Stimulated activated CD8-positive, alpha-beta memory T cell treated with anti-CD3 and anti-CD28 coated beads, Interleukin-4, amount 100 ng/mL, for 24 hours (primary cell): ENCODE measurements at regions not wholly inside any gene's neighbourhood (a gene's known extent, or its start where the extent isn't known, plus 50 kb on each side); places are given as distances from the start of the nearest gene placed in this dataset.

Source experiments
- DNase-seq: peaks from one replicate; pipeline ENCODE4 v3.0.0-alpha.2; 2020; ENCODE audit warnings: low read depth

DNA sequence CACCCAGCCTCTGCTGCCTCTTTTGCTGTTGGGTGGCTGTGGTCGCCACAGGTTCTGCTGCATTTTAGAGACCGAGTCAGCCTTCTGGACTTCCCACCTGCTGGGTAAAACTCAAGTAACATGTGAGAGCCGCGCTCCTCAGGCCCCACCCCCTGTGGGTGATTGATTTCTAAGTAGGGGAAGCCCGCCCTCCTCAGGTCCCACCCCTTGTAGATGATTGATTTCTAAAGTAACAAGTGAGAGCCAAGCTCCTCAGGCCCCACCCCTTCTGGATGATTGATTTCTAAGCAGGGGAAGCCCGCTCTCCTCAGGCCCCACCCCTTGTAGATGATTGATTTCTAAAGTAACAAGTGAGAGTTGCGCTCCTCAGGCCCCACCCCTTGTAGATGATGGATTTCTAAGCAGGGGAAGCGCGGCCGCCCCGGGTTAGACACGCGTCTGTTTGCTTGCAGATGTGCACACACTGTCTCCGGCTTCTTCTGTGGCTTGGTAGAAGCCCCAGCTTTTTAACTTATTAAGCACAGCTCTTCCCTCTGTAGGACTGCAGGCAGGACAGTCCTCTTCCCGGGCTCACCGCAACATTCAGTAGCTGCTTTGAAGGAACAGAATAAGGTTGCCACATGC, 83.4 kb downstream of the FAM43A start:
- DNase-seq: peak; percentile 86

DNA sequence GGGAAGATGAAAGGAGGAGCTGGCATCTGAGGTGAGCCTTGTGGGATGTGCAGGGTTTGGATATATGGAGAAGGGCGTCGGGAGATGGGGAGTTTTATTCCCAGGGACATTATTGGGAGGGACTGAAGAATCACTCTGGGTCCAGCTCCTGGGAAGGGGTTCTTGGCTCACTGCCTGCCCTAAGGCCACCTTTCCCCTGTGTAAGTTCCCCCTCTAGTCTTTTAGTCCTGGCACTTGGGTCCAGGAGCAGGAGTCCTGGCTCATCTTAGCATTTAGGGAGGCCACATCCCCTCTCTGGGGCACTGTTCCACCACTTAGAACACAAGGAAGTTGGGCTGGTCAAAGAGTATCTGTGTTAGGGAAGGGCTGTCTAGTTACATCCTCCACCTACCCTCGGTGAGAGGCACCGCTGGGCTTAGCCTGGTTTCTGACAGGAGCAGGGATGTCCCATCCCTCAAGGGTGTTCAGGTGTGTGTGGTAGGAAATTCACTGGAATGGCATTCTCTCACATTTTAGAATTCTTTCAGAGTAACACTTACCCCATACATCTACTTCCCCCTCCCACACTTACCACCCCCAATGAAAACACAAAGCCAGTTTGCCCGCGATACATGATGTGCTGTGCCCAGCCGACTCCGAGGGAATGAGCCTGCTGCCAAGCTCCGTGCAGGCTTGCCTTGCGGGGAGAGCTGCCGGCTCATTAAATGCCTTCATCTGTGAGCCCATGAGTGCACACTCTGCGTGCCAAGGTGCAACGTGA, 86.7 kb downstream of the FAM43A start:
- no peak for DNase-seq

DNA sequence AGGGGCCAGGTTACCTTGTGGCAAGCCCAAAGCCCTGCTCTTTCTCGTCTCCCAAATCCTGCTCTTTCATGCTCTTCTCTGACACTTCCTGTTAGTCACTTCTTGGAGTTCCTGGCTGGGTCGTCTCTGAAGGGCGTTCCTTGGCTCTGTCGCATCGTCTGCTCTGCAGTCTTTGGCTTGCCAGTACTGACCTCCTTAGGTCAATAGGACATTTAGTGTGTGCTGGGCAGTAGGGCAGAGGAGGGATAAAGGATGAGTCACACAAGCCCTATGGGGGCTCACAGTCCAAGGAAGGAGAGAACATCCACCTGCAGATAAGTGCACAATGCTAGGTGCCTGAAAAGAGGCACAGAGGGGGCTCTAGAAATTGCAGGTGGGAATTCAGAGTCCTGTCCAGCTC, 87.5 kb downstream of the FAM43A start:
- no peak for DNase-seq

DNA sequence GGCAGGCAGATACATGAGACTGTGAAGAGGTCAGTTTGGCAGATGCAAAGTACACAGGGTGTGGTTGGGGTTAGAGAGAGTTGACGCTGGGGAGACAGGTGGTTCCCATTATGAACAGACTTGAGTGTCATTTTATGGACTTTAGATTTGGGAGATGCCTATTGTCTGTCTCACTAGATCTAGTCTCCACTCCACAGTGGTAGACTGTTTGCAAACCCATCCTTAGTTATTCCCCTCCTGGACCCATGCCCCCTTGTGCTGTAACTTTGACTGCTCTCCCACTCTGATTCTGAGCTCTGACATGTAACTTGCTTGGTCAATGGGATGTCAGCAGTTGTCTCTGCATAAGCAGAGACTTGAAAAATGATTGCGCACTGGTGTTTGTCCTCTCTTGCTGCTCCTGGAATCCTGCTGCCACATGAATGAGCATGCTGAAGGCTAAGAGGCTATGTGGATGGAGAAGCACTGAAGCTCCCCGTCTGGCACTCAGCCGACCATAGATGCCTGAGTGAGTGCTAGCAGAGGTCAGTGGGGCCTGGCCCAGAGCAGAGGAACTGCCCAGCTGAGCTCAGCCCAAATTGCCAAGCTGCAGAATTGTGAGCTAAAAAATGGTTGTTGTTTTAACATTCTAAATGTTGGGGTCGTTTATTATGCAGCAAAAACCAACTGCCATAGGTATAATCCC, 88.2 kb downstream of the FAM43A start:
- no peak for DNase-seq

DNA sequence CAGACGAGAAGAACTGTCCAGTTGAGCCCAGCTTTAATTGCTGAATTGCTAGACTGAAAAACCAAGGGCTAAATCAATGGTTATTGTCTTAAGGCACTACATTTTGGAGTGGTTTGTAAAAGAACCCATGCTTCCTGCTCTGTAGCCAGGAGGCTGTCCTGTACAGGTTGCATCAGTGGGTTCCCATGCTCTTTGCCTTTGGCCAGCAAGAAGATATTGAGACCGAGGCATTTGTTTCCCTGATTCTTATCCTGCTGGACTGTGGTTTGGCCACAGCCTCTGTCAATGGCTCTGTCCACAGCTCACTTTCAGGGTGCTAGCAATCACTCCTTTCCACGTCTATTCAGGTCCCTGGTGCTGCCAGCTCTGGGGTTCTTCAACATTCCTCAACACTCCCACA, 89.6 kb downstream of the FAM43A start:
- DNase-seq: no peak

DNA sequence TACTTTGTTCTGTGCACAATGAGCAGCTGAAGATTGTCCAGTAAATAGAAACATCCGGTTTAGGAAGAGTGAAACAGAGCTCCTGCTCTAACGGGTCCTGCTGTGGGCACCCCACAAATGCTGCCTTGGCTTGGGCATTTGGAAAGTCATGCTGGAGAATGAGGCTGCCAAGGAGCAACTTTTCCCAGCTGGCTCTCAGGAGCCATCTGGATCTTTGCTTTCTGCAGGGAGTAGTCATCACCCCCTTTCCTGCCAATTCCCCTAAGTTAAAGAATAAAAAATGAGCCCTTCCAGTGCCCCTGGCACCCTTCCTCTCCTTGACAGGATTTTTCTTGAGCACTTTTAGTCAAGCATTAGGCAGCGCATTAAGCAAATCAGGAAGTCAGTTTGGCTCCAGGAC, 90.0 kb downstream of the FAM43A start:
- DNase-seq: no peak

DNA sequence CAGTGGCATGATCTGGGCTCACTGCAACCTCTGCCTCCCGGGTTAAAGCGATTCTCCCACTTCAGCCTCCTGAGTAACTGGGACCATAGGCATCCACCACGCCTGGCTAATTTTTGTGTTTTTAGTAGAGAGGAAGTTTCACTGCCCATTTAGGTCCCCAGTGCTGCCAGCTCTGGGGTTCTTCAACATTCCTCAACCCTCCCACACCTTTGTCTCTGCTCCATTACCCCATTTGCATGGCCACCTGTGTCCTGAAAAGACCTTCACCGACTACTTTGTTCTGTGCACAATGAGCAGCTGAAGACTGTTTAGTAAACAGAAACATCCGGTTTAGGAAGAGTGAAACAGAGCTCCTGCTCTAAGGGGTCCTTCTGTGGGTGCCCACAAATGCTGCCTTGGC, 92.0 kb downstream of the FAM43A start:
- no peak for DNase-seq

DNA sequence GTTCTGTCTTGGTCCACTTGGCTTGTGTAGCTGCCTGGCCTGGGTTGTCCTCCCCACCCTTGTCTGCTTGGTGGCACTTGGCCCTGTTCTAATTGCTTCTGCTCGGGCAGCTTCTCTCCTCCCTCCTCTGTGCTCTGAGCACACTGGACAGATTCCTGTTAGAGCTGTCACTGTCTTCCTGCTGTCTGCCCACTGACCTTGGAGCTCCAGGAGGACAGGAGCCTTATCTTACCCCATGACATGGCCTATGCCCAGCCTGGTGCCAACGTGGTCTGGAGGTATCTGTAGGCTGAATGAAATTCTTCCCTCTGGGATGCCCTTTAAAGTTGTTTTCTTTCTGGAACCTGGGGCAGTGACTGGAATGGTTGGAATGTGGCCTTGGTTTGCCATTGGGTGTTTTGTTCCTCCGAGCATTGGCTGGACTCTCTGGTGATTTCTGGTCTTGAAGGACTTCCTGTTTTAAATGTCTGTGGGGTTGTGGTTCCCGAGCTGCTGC, 94.1 kb downstream of the FAM43A start:
- DNase-seq: no peak

DNA sequence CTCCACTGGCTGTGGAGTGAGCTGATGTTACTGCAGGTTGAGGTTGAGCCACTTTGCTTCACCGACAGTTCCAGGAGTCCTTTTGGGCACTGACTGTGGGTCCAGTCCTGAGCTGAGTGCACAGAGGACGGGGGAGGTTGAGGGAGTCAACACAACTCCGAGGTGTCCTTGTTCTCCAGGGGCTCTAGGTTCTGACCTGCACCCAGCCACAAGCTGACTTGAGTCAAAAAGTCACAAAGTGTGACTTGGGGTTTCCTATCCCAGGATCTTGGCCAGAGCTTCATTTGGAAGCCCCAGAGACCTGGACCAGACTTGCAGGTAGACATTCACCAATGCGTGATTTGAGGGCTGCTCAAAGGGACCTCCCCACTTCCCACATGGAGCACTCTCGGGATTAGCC, 95.0 kb downstream of the FAM43A start:
- DNase-seq: no peak

DNA sequence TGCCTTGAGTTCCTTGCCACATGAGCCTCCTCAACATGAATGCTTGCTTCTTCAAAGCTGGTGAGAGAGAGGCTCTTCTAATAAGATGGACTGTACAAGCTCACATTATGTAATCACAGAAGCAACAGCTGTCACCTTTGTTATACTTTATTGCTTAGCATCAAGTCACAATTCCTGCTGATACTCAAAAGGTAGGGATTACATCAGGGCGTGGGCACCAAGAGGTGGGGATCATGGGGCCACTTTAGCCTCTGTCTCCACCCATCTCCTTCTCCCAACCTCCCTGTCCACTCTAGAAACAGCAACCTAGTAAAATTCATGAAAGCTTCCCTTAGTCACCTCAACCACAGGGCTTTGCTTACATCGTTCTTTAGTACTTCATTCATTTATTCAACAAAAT, 95.9 kb downstream of the FAM43A start:
- no peak for DNase-seq

DNA sequence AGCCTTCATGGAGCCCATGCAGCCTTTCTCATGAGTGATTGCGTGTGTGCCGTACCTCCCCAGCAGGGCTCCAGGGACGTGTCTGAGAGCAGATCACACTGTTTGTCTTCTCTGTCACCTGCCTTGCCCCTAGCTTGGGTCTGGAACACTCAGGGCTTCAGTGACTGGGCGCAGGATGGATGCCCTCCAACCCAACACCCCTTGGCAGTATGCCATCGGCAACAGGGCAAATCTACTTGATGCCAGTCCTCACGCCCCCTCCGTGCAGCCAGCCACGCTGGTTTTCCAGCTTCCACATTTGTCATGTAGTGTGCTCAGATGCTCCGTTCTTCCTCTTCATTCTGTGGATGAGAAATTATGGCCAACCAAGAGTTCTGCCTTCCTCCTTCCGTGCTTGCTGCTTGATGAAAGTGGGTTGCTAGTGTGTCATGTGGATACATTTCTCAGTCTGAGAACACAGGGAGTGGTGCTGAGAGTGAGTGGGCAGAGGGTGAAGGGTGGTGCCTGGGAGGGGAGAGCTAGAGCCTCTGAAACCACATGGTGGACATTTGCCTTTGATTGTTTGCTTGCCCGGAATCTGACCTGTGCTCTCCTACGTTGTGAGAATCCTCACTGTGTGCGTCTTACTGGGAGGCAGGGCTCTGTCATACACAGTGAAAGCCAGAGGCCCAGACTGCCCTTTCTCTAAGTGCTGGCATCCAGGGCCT, 97.2 kb downstream of the FAM43A start:
- no peak for DNase-seq

DNA sequence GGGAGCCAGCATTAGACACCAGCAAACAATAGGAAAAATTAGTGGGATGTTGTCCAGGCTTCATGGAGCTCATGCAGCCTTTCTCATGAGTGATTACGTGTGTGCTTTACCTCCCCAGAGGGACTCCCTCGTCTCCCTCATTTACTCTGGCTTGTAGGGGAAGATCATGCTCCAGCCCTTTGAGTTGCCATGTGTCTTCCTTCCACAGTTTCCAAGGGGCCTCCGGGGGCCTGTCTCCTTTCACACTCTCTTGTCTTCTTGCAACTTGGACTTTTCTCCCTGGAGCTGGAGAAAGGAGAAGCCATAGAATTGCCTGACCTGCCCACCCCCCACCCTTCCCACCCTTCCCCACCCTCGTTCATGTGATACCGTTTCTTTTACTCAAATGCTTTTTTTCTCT, 98.7 kb downstream of the FAM43A start:
- DNase-seq: no peak

DNA sequence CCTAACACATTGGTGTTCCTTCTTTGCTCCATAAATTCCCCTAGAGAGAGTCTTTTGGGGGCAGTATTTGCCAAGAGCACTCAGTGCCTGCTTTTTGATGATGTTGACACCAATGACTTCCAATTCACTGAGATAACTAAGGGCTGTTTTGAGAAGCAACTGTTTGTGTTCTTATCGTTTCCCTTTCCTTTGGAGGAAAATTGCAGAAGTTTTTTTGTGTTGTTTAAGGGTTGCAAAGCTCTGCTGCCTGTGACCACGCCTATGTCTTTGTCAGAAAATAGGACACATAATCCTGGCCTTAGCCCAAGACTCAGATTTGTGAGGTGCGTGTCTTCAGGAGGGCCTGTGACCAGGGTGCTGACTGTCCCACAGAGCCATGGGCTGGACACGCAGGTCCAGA, 99.6 kb downstream of the FAM43A start:
- no peak for DNase-seq

DNA sequence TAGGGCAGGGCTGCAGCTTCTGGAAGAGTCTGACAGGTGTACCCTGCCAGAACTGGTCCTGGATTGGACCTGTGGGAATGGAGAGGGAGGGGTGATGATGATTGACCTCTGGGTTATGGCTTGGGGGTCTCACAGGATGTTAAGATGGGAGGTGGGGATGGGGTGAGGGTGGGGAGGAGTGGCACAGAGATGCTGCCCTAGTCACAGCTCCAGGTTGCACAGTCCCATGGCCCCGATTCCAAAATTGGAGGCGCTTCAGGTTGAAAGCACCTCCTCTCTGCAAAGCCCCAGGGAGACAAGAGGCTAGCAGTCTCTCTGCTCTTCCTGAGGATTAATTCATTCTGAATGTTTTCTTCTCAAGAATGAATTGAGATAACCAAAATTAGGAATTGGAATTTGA, 101.4 kb downstream of the FAM43A start:
- no peak for DNase-seq

DNA sequence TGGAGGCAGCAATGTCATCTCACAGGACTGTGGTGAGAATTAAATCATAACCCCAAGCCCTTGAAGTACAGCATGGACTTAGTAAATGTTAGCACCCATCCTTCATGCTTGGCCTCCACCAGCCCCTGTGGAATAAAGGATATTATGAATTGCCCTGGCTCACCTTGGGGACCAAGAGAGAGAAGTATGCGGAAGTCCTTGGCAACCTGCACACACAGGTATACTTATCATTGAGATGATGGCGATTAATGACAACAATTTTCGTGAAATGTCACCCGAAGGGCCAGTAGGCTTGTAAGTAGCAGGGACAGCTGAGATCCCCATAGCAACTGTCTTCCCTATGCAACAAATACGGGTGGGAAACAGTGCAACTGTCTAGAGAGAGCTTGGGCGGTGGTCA, 102.0 kb downstream of the FAM43A start:
- DNase-seq: no peak

DNA sequence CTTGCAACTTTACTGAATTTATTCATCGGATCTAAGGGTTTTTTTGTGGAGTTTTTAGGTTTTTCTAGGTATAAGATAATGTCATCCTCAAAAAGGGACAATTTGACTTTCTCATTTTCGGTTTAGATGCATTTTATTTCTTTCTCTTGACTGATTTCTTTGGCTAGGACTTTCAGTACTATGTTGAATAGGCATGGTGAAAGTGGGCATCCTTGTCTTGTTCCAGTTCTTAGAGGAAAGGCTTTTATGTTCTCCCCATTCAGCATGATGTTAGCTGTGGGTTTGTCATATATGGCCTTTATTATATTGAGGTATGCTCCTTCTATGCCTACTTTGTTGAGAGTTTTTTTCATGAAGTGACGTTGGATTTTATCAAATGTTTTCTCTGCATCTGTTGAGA, 106.7 kb downstream of the FAM43A start:
- DNase-seq: no peak

DNA sequence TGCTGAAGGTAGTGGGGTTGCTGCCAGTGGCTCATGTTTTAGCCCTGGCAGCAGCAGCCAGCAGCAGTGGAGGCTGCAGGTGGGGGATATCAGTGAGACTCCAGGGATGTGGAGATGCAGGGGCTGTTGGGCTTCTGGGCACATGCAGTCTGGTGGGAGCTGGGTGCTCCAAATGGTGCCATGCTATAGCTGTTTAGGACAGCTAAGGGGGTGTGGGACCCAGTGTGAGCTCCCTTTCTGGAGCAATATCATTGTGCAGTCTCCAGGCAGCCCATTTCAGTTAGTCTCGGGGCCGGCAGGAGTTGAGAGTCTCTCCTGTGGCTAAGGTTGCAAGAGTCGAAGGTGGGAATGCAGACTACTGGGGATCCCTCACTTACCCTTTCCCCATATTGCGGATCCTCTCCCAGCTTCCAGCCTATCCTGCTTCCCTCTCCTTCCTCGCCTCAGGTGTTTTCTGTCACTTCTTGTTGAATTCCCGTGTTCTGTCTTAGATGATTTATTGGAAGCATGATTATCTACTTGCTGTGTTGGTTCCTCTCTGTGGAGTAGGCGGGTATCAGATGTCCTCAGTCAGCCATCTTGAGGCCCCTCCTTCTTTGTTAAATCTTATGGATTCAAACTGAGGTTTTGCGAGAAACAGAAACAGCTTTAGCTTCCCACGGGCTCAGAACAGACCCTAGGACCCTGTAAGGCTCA, 112.0 kb downstream of the FAM43A start:
- no peak for DNase-seq

DNA sequence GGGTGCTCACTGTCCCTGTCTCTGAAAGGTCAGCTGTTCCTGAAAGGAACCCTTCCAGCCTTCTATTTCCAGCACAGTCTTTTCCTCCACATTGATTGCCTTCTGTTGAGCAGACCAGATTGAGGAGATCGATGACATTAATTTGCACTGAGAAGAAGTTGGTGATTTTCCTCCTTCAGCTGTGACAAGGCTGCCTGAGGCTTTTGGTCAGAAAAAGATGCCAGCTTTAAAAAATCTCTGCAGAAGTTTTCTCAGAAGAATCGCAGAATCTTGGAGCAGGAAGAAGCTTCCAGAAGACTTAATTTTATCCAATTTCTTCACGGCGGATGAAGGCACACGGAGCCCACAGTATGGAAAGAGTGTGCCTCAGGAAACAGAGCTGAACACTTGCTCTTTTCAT, 112.8 kb downstream of the FAM43A start:
- DNase-seq: no peak

DNA sequence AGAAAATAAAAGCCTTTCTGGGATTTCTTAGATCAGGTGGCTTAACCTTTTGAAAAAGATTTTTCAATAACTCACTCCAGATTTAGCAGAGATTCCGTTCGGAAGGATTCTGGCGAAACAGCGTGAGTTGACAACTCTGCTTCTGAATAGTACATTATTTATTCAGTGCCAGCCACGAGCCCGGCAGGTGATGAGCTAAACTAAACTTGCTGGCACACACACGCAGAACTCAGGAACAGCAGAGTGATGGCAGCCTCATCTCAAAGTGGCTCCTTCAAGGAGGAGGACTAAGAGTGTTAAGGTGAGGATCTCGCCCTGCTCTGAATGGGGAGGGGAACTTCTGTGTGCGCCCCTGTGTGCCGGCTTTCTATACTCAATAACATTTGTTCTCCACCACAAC, 114.3 kb downstream of the FAM43A start:
- DNase-seq: no peak

DNA sequence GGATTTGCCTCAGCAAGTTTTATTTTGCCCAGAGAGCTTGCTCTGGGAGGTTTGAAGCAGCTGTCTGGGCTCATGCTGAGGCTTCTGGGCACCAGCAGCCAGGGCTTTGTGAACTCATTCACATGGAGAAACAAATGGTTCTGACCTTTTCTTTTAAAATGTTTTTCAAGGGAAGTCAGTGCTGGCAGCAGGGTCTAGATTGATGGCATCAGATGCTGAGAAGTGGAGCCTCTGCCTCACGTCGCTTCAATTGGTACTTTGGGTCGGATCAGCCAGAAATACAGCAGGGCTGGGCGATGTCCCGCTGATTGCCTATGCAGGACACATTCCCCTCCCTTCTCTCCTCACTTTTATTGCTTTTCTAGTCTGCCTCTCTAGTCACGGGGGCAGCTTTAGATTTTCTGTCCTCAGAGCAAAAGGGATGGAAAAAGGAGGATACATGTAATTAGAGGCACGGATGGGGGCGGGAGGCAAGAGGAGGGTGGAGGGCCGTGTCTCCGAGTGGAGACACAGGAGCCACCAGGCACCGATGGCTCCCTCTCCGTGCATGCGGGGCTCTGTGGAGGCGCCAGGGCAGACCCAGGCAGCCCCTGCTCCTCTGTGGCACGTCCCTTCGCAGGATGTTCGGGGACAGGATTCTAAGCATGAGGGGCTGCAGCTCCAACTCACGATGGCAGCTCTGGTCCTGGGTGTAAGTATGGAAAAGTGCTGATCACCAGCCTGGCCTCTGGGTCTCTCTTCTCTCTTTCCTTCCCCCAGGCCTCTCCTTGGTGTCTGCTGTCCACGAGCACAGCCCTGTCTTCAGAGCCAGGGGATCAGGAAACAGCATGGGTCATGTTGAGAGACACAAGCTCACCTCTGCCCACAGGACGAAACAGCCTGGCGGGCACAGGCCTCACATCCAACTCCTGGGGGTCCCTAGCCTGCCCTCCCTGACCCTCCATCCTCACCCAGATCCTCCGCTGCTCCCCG, 116.1 kb downstream of the FAM43A start:
- DNase-seq: no peak

DNA sequence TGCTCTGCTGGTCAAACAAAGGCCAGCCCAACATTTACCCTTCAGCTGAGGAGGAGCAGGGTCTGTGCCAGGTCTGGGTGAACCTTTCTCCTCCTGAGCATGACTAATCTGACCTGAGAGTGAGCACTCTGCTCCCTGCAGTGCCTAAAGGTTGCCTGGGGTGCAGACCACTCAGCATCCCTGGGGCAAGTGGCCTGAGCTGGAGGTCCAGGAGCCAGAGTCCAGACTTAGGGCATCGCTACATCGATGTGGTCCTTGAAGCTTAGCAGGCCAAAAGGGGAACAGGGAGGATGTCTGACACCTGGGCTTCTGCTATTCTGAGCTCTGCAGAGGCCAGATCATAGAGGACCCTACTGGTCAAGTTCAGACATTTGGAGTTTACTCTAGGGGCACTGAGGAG, 119.1 kb downstream of the FAM43A start:
- DNase-seq: no peak
